ENCODE measurements at regions not wholly inside any gene's neighbourhood (a gene's known extent, or its start where the extent isn't known, plus 50 kb on each side); places are given as distances from the start of the nearest gene placed in this dataset.

- no peak for DNase-seq (ENCODE audit: low spot score)
These were observed 58.6 kb downstream of the TMEM17 start for GRCh38 chr2:62447411-62447810.

- no peak for DNase-seq (ENCODE audit: low spot score)
These were observed 59.5 kb downstream of the TMEM17 start for GRCh38 chr2:62446491-62446890.

GRCh38 chr2:62443886-62444285 is 62.1 kb downstream of the TMEM17 start:
- no peak for DNase-seq (ENCODE audit: low spot score)

- no peak for DNase-seq (ENCODE audit: low spot score)
These were observed 62.5 kb downstream of the TMEM17 start for GRCh38 chr2:62443471-62443870.

GRCh38 chr2:62441824-62442223 is 64.2 kb downstream of the TMEM17 start:
- no peak for DNase-seq (ENCODE audit: low spot score)

- DNase-seq (ENCODE audit: low spot score), result no peak
These were observed 64.6 kb downstream of the TMEM17 start for GRCh38 chr2:62441421-62441820.

- no peak for DNase-seq (ENCODE audit: low spot score)
These were observed 65.6 kb downstream of the TMEM17 start for GRCh38 chr2:62440281-62440946.

- no peak for DNase-seq (ENCODE audit: low spot score)
These were observed 66.6 kb downstream of the TMEM17 start for GRCh38 chr2:62439425-62439824.

GRCh38 chr2:62437785-62438184 is 68.2 kb downstream of the TMEM17 start:
- DNase-seq (ENCODE audit: low spot score), result no peak

- no peak for DNase-seq (ENCODE audit: low spot score)
These were observed 70.3 kb downstream of the TMEM17 start for GRCh38 chr2:62435720-62436119.

- no peak for DNase-seq (ENCODE audit: low spot score)
These were observed 73.6 kb downstream of the TMEM17 start for GRCh38 chr2:62432407-62432806.

GRCh38 chr2:62431512-62431911 is 74.5 kb downstream of the TMEM17 start:
- DNase-seq (ENCODE audit: low spot score), result no peak

- no peak for DNase-seq (ENCODE audit: low spot score)
These were observed 75.8 kb downstream of the TMEM17 start for GRCh38 chr2:62430146-62430545.

GRCh38 chr2:62427146-62427545 is 78.8 kb downstream of the TMEM17 start:
- DNase-seq (ENCODE audit: low spot score), result no peak

- no peak for DNase-seq (ENCODE audit: low spot score)
These were observed 79.7 kb downstream of the TMEM17 start for GRCh38 chr2:62426154-62426912.

GRCh38 chr2:62425684-62426083 is 80.3 kb downstream of the TMEM17 start:
- no peak for DNase-seq (ENCODE audit: low spot score)

- no peak for DNase-seq (ENCODE audit: low spot score)
These were observed 81.1 kb downstream of the TMEM17 start for GRCh38 chr2:62424899-62425298.

GRCh38 chr2:62423883-62424458 is 82.0 kb downstream of the TMEM17 start:
- DNase-seq (ENCODE audit: low spot score), result no peak

- DNase-seq (ENCODE audit: low spot score), result peak; percentile 9
These were observed 82.8 kb downstream of the TMEM17 start for GRCh38 chr2:62423235-62423634.

GRCh38 chr2:62415518-62415917 is 90.5 kb downstream of the TMEM17 start:
- DNase-seq (ENCODE audit: low spot score), result peak; percentile 34

- no peak for DNase-seq (ENCODE audit: low spot score)
These were observed 91.0 kb downstream of the TMEM17 start for GRCh38 chr2:62415019-62415431.

- no peak for DNase-seq (ENCODE audit: low spot score)
These were observed 92.8 kb downstream of the TMEM17 start for GRCh38 chr2:62413116-62413663.

GRCh38 chr2:62412347-62412742 is 93.7 kb downstream of the TMEM17 start:
- no peak for DNase-seq (ENCODE audit: low spot score)

Data from cerebellar cortex (tissue), 1 donor.